ENCODE measurements at regions not wholly inside any gene's neighbourhood (a gene's known extent, or its start where the extent isn't known, plus 50 kb on each side); places are given as distances from the start of the nearest gene placed in this dataset.

GRCh38 chr7:131029002-131029401, 295.0 kb upstream of the KLF14 start:
- DNase-seq (ENCODE audit: low spot score), result no peak
- TF ChIP-seq CTCF (IDR thresholded peaks at IDR 0.05; ENCODE audit: extremely low read depth, missing control alignments), result no peak

GRCh38 chr7:131031099-131031868, 296.4 kb upstream of the MKLN1 start:
- peak; percentile 46 for DNase-seq (ENCODE audit: low spot score)

GRCh38 chr7:131032786-131033185, 294.9 kb upstream of the MKLN1 start:
- no peak for TF ChIP-seq CTCF (IDR thresholded peaks at IDR 0.05; ENCODE audit: extremely low read depth, missing control alignments)
- no peak for DNase-seq (ENCODE audit: low spot score)

More at GRCh38 chr7:131031099-131031868, 296.4 kb upstream of the MKLN1 start:
- TF ChIP-seq CTCF (IDR thresholded peaks at IDR 0.05; ENCODE audit: extremely low read depth, missing control alignments), result no peak

- TF ChIP-seq CTCF (IDR thresholded peaks at IDR 0.05; ENCODE audit: extremely low read depth, missing control alignments), result no peak
Observed at GRCh38 chr7:131034166-131034881, 293.4 kb upstream of the MKLN1 start.

GRCh38 chr7:131035088-131035770, 292.4 kb upstream of the MKLN1 start:
- TF ChIP-seq CTCF (IDR thresholded peaks at IDR 0.05; ENCODE audit: extremely low read depth, missing control alignments), result no peak
- DNase-seq (ENCODE audit: low spot score), result no peak

More at GRCh38 chr7:131034166-131034881, 293.4 kb upstream of the MKLN1 start:
- DNase-seq (ENCODE audit: low spot score), result no peak

GRCh38 chr7:131038153-131038552, 289.5 kb upstream of the MKLN1 start:
- DNase-seq (ENCODE audit: low spot score), result no peak

More at GRCh38 chr7:131038153-131038552, 289.5 kb upstream of the MKLN1 start:
- no peak for TF ChIP-seq CTCF (IDR thresholded peaks at IDR 0.05; ENCODE audit: extremely low read depth, missing control alignments)

Data from GM20000 (cell line).